Choroid plexus epithelial cell (primary cell): ENCODE measurements at regions not wholly inside any gene's neighbourhood (a gene's known extent, or its start where the extent isn't known, plus 50 kb on each side); places are given as distances from the start of the nearest gene placed in this dataset.

Experiments used
- DNase-seq: peaks from one replicate; pipeline ENCODE4 v3.0.0-alpha.2; 2010; ENCODE audit warnings: low read depth
- H3K4me3 ChIP-seq: 2 replicates; pipeline ENCODE4 v1.5.1; 2011; ENCODE audit warnings: low read depth, mild to moderate bottlenecking, control low read depth, low read length, moderate library complexity
- CTCF ChIP-seq: conservative IDR thresholded peaks from 2 replicates; pipeline ENCODE4 v1.5.1; 2011; ENCODE audit warnings: low read depth, mild to moderate bottlenecking, control low read depth, inconsistent platforms, low read length, moderate library complexity

GRCh38 chr6:85023721-85024120 lies 259.3 kb upstream of the TBX18 start:
- no peak for TF ChIP-seq CTCF
- no peak for DNase-seq
- H3K4me3 ChIP-seq, result no peak overlapping the region

GRCh38 chr6:85017352-85017751 lies 253.0 kb upstream of the TBX18 start:
- no peak for DNase-seq
- TF ChIP-seq CTCF, result no peak
- H3K4me3 ChIP-seq, result no peak overlapping the region

GRCh38 chr6:85016726-85017125 lies 252.3 kb upstream of the TBX18 start:
- TF ChIP-seq CTCF, result no peak
- no peak for DNase-seq
- no peak overlapping the region for H3K4me3 ChIP-seq

- DNase-seq, result peak; percentile 89
- TF ChIP-seq CTCF, result peak; percentile 98
- H3K4me3 ChIP-seq, result no peak overlapping the region
Observed at GRCh38 chr6:85015396-85015990, 251.1 kb upstream of the TBX18 start.

GRCh38 chr6:85010865-85011264 lies 246.5 kb upstream of the TBX18 start:
- no peak for DNase-seq
- H3K4me3 ChIP-seq, result no peak overlapping the region
- no peak for TF ChIP-seq CTCF

GRCh38 chr6:85008296-85009009 lies 244.1 kb upstream of the TBX18 start:
- H3K4me3 ChIP-seq, result no peak overlapping the region
- peak; percentile 73 for DNase-seq
- no peak for TF ChIP-seq CTCF

- peak; percentile 54 for DNase-seq
- H3K4me3 ChIP-seq, result no peak overlapping the region
- TF ChIP-seq CTCF, result no peak
Observed at GRCh38 chr6:85006362-85006761, 242.0 kb upstream of the TBX18 start.
